ENCODE measurements at regions not wholly inside any gene's neighbourhood (a gene's known extent, or its start where the extent isn't known, plus 50 kb on each side); places are given as distances from the start of the nearest gene placed in this dataset.

GRCh38 chr4:4772534-4772933 lies 86.9 kb upstream of the MSX1 start:
- POLR2A ChIA-PET, result no interaction called here
- Histone ChIP-seq H3K27ac (ENCODE audit: low read depth in 2 of 2, low read length in 1 of 2) (no peak overlapping the region), H4K20me1 (ENCODE audit: insufficient read depth) (no peaks in the 10 kb centered on the region), H3K27me3 (ENCODE audit: insufficient read depth) (no peaks in the 10 kb centered on the region), H3K4me3 (ENCODE audit: low read depth in 2 of 2, low read length in 1 of 2) (no peak overlapping the region), H3K79me2 (ENCODE audit: insufficient read depth) (no peaks in the 10 kb centered on the region), H3K9me2 (no peaks in the 10 kb centered on the region), H3F3A (replicated peaks; ENCODE audit: insufficient read depth) (no peaks in the 10 kb centered on the region), H3K4me2 (no peak overlapping the region), H3K9me3 (no peaks in the 10 kb centered on the region), H3K4me1 (ENCODE audit: control insufficient read depth in 1 of 2, insufficient read depth in 2 of 2, low read depth in 1 of 2, low read length in 1 of 2) (no peaks in the 10 kb centered on the region), H3K36me3 (replicated peaks in 1 of 2; ENCODE audit: control insufficient read depth in 1 of 2, insufficient read depth in 2 of 2, low read length in 1 of 2) (no peaks in the 10 kb centered on the region), H2AFZ (ENCODE audit: low read depth) (no peak overlapping the region), H3K9ac (no peak overlapping the region)
- TF ChIP-seq GABPA (IDR thresholded peaks at IDR 0.05; ENCODE audit: low read depth) (no peak), JUND (IDR thresholded peaks at IDR 0.05) (no peak), CHD2 (IDR thresholded peaks at IDR 0.05; ENCODE audit: low read length, partially characterized antibody) (no peak), EP300 (IDR thresholded peaks at IDR 0.05; ENCODE audit: borderline replicate concordance in 1 of 2, low read depth in 1 of 2, low read length in 1 of 2) (no peak), USF2 (IDR thresholded peaks at IDR 0.05; ENCODE audit: borderline replicate concordance, low read depth, low read length) (no peak), FOXJ3 (CRISPR knock-in tag; IDR thresholded peaks at IDR 0.05) (no peak), YY1 (IDR thresholded peaks at IDR 0.05; ENCODE audit: low read depth) (no peak), USF1 (IDR thresholded peaks at IDR 0.05; ENCODE audit: borderline replicate concordance, low read depth) (no peak)
- no peak for DNase-seq
- 73% methylated on average over 6 of the region's 6 CpGs for WGBS (ENCODE audit: low lambda C conversion rate)
- CTCF ChIA-PET, result no interaction called here

GRCh38 chr4:4771160-4771559 lies 88.3 kb upstream of the MSX1 start:
- Histone ChIP-seq H3K27ac (ENCODE audit: low read depth in 2 of 2, low read length in 1 of 2) (no peak overlapping the region), H2AFZ (ENCODE audit: low read depth) (no peak overlapping the region), H3K9me2 (no peaks in the 10 kb centered on the region), H3K27me3 (ENCODE audit: insufficient read depth) (no peaks in the 10 kb centered on the region), H4K20me1 (ENCODE audit: insufficient read depth) (no peaks in the 10 kb centered on the region), H3K4me1 (ENCODE audit: control insufficient read depth in 1 of 2, insufficient read depth in 2 of 2, low read depth in 1 of 2, low read length in 1 of 2) (no peaks in the 10 kb centered on the region), H3K4me3 (ENCODE audit: low read depth in 2 of 2, low read length in 1 of 2) (no peak overlapping the region), H3K9me3 (no peaks in the 10 kb centered on the region), H3K4me2 (no peak overlapping the region), H3F3A (replicated peaks; ENCODE audit: insufficient read depth) (no peaks in the 10 kb centered on the region), H3K9ac (no peak overlapping the region), H3K79me2 (ENCODE audit: insufficient read depth) (no peaks in the 10 kb centered on the region), H3K36me3 (replicated peaks in 1 of 2; ENCODE audit: control insufficient read depth in 1 of 2, insufficient read depth in 2 of 2, low read length in 1 of 2) (no peaks in the 10 kb centered on the region)
- ChIA-PET CTCF (no interaction called here), POLR2A (no interaction called here)
- 73% methylated on average over 5 of the region's 5 CpGs for WGBS (ENCODE audit: low lambda C conversion rate)
- no peak for TF ChIP-seq SIN3A (IDR thresholded peaks at IDR 0.05; ENCODE audit: borderline replicate concordance, low read depth, low read length)
- no peak for TF ChIP-seq TCF12 (IDR thresholded peaks at IDR 0.05)
- TF ChIP-seq MXI1 (IDR thresholded peaks at IDR 0.05; ENCODE audit: low read depth, low read length), result no peak
- no peak for TF ChIP-seq MEF2A (IDR thresholded peaks at IDR 0.05; ENCODE audit: borderline replicate concordance, low read depth)
- TF ChIP-seq GABPA (IDR thresholded peaks at IDR 0.05; ENCODE audit: low read depth), result no peak
- TF ChIP-seq NFIC (IDR thresholded peaks at IDR 0.05; ENCODE audit: borderline replicate concordance), result no peak
- no peak for TF ChIP-seq POLR2AphosphoS5 (IDR thresholded peaks at IDR 0.05; ENCODE audit: low read depth, low read length)
- TF ChIP-seq EP300 (IDR thresholded peaks at IDR 0.05; ENCODE audit: borderline replicate concordance in 1 of 2, low read depth in 1 of 2, low read length in 1 of 2), result no peak
- TF ChIP-seq SMC3 (IDR thresholded peaks at IDR 0.05; ENCODE audit: low read depth, low read length), result no peak
- no peak for TF ChIP-seq USF1 (IDR thresholded peaks at IDR 0.05; ENCODE audit: borderline replicate concordance, low read depth)
- no peak for TF ChIP-seq FOXM1 (IDR thresholded peaks at IDR 0.05; ENCODE audit: low read depth)
- TF ChIP-seq CTCF (IDR thresholded peaks at IDR 0.05), result no peak
- TF ChIP-seq JUND (IDR thresholded peaks at IDR 0.05), result no peak
- TF ChIP-seq GATA2 (CRISPR knock-in tag; IDR thresholded peaks at IDR 0.05), result no peak
- TF ChIP-seq TEAD4 (IDR thresholded peaks at IDR 0.05; ENCODE audit: borderline replicate concordance, insufficient read depth), result no peak
- TF ChIP-seq MAX (IDR thresholded peaks at IDR 0.05; ENCODE audit: low read depth), result no peak
- DNase-seq, result no peak

Measured in SK-N-SH (cell line).